ENCODE measurements at regions not wholly inside any gene's neighbourhood (a gene's known extent, or its start where the extent isn't known, plus 50 kb on each side); places are given as distances from the start of the nearest gene placed in this dataset.

DNA sequence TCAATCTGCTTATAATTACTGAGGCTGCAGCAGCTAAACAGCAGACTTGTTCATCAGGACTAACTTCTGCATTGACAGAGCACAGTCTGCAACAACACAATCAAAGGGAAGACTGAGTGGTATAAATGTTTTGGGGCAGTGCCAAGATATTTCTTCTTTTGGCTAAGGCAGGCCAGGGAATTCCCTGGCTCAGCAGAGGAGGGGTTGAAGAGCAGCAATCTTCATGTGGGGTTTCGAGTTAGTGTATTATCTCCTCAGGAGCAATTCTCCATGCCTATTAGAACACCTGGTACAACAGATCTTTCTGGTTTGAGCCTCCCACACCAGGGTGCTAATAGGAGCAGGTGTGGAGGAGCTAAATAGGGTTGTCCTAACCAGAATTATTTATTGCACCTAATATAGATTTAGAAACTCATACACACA lies 103.0 kb upstream of the STK17B start:
- TF ChIP-seq, protein P1, sequence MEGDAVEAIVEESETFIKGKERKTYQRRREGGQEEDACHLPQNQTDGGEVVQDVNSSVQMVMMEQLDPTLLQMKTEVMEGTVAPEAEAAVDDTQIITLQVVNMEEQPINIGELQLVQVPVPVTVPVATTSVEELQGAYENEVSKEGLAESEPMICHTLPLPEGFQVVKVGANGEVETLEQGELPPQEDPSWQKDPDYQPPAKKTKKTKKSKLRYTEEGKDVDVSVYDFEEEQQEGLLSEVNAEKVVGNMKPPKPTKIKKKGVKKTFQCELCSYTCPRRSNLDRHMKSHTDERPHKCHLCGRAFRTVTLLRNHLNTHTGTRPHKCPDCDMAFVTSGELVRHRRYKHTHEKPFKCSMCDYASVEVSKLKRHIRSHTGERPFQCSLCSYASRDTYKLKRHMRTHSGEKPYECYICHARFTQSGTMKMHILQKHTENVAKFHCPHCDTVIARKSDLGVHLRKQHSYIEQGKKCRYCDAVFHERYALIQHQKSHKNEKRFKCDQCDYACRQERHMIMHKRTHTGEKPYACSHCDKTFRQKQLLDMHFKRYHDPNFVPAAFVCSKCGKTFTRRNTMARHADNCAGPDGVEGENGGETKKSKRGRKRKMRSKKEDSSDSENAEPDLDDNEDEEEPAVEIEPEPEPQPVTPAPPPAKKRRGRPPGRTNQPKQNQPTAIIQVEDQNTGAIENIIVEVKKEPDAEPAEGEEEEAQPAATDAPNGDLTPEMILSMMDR (IDR thresholded peaks at IDR 0.05; ENCODE audit: low read depth, low read length), result no peak
- in situ Hi-C loops (cut with HindIII; ENCODE audit: low sequenced_read_pairs), result no loop called here
- no peak overlapping the region for H3K4me3 ChIP-seq (ENCODE audit: low read depth, low read length)
- DNase-seq (ENCODE audit: low read depth, low spot score), result peak; percentile 63

DNA sequence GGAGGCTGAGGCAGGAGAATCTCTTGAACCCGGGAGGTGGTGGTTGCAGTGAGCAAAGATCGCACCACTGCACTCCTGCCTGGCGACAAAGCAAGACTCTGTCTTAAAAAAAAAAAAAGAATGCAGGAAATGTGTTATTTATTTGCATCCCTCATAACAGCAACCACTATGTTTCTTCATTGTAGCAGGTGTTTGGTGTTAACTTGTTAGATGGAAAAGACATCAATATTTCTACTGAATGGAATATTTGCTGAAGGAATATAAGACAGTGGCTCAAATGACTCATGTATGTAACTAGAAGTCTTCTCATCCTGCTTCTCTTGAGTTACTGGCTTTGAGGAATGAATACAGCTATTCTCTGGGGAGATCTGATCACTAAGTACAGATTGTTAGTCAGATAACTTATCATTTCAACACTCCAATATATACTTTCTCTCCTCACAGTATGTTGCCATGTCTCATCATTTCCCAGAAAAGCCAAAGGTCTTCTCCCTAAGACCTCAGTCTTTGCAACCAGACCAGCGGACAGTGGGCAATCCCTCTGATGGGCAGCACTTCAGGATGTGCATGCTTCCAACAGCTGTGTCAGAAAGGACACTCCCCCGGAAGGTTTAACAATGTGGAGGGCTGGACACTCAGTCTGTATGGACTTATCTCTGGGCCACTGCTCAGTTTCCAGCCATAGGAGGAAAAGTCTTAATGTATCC lies 104.4 kb upstream of the STK17B start:
- DNase-seq (ENCODE audit: low read depth, low spot score), result peak; percentile 65
- no peak overlapping the region for H3K4me3 ChIP-seq (ENCODE audit: low read depth, low read length)
- TF ChIP-seq, protein P1 (IDR thresholded peaks at IDR 0.05; ENCODE audit: low read depth, low read length), result no peak
- in situ Hi-C loops (cut with HindIII; ENCODE audit: low sequenced_read_pairs), result no loop called here

DNA sequence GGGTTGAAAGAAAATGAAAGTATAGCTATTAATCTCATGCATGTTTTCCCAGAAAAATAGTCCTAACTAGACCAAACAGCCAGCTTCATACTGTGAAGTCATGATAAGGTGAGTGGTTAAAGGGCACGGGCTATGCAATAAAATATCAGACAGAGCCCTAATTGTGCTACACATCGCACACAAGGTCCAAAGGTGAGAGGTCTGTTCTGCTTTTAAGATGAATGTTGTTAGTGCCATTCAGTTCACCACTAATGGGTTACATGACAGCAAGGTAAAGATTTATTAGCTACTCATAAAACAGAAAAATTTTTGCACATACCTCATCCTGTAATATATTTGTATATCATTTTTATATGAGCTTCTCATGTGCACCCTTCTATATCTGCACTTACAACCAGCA lies 105.0 kb upstream of the STK17B start:
- TF ChIP-seq, protein P1 (IDR thresholded peaks at IDR 0.05; ENCODE audit: low read depth, low read length), result no peak
- in situ Hi-C loops (cut with HindIII; ENCODE audit: low sequenced_read_pairs), result no loop called here
- no peak for DNase-seq (ENCODE audit: low read depth, low spot score)
- H3K4me3 ChIP-seq (ENCODE audit: low read depth, low read length), result no peak overlapping the region

DNA sequence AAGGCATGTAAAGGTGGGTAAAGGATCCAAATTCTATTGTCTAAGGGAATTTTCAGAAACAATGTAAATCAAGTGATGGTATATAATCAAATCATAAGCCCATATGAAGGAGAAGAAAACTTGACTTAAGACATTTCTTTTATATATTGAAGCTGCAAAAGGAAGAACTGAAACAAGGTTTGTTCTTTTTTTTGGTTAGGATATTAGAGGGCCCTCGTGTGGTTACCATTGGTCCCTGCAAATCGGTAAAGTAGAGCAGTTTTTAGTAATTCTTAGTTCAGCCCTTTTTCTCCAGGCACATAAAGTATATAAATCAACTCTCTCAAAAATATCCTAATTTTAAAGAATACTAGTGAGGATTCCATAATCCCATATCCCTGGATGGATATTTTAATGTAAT lies 105.6 kb upstream of the STK17B start:
- DNase-seq (ENCODE audit: low read depth, low spot score), result peak; percentile 70
- TF ChIP-seq, protein P1 (IDR thresholded peaks at IDR 0.05; ENCODE audit: low read depth, low read length), result peak; percentile 68
- in situ Hi-C loops (cut with HindIII; ENCODE audit: low sequenced_read_pairs), result no loop called here
- H3K4me3 ChIP-seq (ENCODE audit: low read depth, low read length), result no peak overlapping the region

DNA sequence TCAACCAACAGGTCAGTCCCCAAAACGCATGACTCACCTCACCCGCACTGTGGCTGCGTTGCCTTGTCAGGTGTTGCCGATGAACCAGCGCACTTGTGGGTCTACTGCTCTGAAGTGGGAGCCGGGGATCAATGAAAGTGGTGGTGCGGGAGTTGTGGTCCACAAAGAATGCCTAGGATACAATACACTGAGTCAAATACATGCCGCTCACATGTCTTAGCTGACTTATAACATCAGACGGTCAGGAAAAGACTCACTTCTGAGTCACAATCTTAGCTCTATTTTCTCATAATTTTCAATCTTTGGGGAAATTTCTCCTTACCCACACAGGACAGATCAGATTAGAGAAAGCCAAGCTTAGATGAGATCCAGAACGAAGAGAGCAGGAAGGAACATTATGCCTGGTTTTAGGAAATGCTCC lies 107.1 kb upstream of the STK17B start:
- TF ChIP-seq, protein P1 (IDR thresholded peaks at IDR 0.05; ENCODE audit: low read depth, low read length), result no peak
- in situ Hi-C loops (cut with HindIII; ENCODE audit: low sequenced_read_pairs), result no loop called here
- no peak overlapping the region for H3K4me3 ChIP-seq (ENCODE audit: low read depth, low read length)
- DNase-seq (ENCODE audit: low read depth, low spot score), result peak; percentile 82

DNA sequence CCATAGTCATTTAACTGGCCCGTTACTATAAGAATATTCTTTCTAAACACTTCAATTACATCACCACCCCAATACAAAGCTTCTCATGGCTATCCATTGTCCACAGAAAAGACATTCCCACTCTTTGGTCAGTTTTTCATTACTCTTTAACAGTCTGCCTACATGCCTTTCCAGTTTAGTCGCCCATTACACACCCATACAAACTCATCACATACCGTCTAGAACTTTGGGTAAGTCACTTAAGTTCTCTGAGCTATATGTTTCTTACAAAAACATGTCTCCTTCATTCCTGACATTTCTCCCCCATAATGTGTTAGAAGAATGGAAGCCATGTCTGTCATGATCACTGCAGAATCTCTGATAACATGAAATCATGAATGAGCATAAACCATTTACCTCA lies 108.2 kb upstream of the STK17B start:
- in situ Hi-C loops (cut with HindIII; ENCODE audit: low sequenced_read_pairs), result no loop called here
- peak; percentile 23 for DNase-seq (ENCODE audit: low read depth, low spot score)
- TF ChIP-seq, protein P1 (IDR thresholded peaks at IDR 0.05; ENCODE audit: low read depth, low read length), result no peak
- H3K4me3 ChIP-seq (ENCODE audit: low read depth, low read length), result no peak overlapping the region
